Keratinocyte (primary cell): ENCODE measurements at regions not wholly inside any gene's neighbourhood (a gene's known extent, or its start where the extent isn't known, plus 50 kb on each side); places are given as distances from the start of the nearest gene placed in this dataset.

Experiments used
- DNase-seq: peaks from one replicate; pipeline ENCODE4 v3.0.0-alpha.2; 2011; ENCODE audit warnings: low read depth, missing footprints, low spot score
- FAIRE-seq: peaks from 2 replicates; lab custom pipeline; 2011; peaks lifted over from hg19 to GRCh38; lab: Jason Lieb, UNC
- H2AFZ ChIP-seq: 2 replicates; pipeline ENCODE4 v1.6.0; 2012; ENCODE audit warnings: low read length, control low read depth, inconsistent platforms; ENCODE audit not compliant: control insufficient read depth
- H3K27ac ChIP-seq: 2 replicates; pipeline ENCODE4 v1.5.1; 2011; ENCODE audit warnings: low read length; ENCODE audit not compliant: control insufficient read depth, insufficient read depth
- H3K27me3 ChIP-seq: 3 replicates; pipeline ENCODE4 v1.6.0; 2011; ENCODE audit warnings: low read length; ENCODE audit not compliant: control insufficient read depth, insufficient read depth; ENCODE audit errors: extremely low read depth
- H3K36me3 ChIP-seq, 2 experiments: 2 replicates in 1 of 2; 3 replicates in 1 of 2; pipeline ENCODE4 v1.5.1; 2011; ENCODE audit warnings: low read length in 2 of 2, mild to moderate bottlenecking in 1 of 2; ENCODE audit not compliant: control insufficient read depth in 2 of 2, insufficient read depth in 2 of 2; ENCODE audit errors: extremely low read depth in 1 of 2
- H3K4me1 ChIP-seq: 3 replicates; pipeline ENCODE4 v1.5.1; 2011; ENCODE audit warnings: low read length; ENCODE audit not compliant: control insufficient read depth, insufficient read depth; ENCODE audit errors: extremely low read depth
- H3K4me2 ChIP-seq: 3 replicates; pipeline ENCODE4 v1.6.0; 2011; ENCODE audit warnings: low read depth, low read length; ENCODE audit not compliant: control insufficient read depth, insufficient read depth; ENCODE audit errors: extremely low read depth
- H3K4me3 ChIP-seq, 3 experiments: fragments of 200-600 bp in 1 of 3; sonication (generic) in 1 of 3; 2 replicates in 2 of 3; 3 replicates in 1 of 3; pipeline ENCODE4 v1.5.1; 2011 to 2016; ENCODE audit warnings: low read length in 3 of 3, mild to moderate bottlenecking in 3 of 3, control low read depth in 2 of 3, inconsistent platforms in 1 of 3, low read depth in 1 of 3, mixed read lengths in 1 of 3, mixed run types in 1 of 3, moderate library complexity in 1 of 3; ENCODE audit not compliant: control insufficient read depth in 2 of 3, insufficient read depth in 2 of 3; ENCODE audit errors: extremely low read depth in 1 of 3
- H3K79me2 ChIP-seq: 2 replicates; pipeline ENCODE4 v1.6.0; 2012; ENCODE audit warnings: low read length; ENCODE audit not compliant: control insufficient read depth, insufficient read depth
- H3K9ac ChIP-seq: 3 replicates; pipeline ENCODE4 v1.6.0; 2011; ENCODE audit warnings: low read length; ENCODE audit not compliant: control insufficient read depth, insufficient read depth; ENCODE audit errors: extremely low read depth
- H3K9me1 ChIP-seq: 3 replicates; pipeline ENCODE4 v1.6.0; 2011; ENCODE audit warnings: low read length; ENCODE audit not compliant: control insufficient read depth, insufficient read depth; ENCODE audit errors: extremely low read depth
- H3K9me3 ChIP-seq: 2 replicates; pipeline ENCODE4 v1.5.1; 2012; ENCODE audit warnings: low read depth, low read length; ENCODE audit not compliant: control insufficient read depth
- H4K20me1 ChIP-seq: 3 replicates; pipeline ENCODE4 v1.6.0; 2011; ENCODE audit warnings: low read length; ENCODE audit not compliant: control insufficient read depth, insufficient read depth; ENCODE audit errors: extremely low read depth
- CTCF ChIP-seq, 3 experiments: IDR thresholded peaks in 1 of 3; conservative IDR thresholded peaks in 1 of 3; optimal IDR thresholded peaks in 1 of 3; 2 replicates in 2 of 3; 3 replicates in 1 of 3; pipeline versions ENCODE3 to v1.5.1; 2011; ENCODE audit warnings: low read length in 3 of 3, mild to moderate bottlenecking in 3 of 3, moderate library complexity in 2 of 3, control low read depth in 1 of 3, inconsistent platforms in 1 of 3; ENCODE audit not compliant: insufficient read depth in 2 of 3; ENCODE audit errors: extremely low read depth in 1 of 3
- EZH2 ChIP-seq: IDR thresholded peaks from one replicate; pipeline ENCODE4 v1.6.1; 2012; ENCODE audit warnings: inconsistent platforms, mild to moderate bottlenecking, low read length, moderate library complexity
- dilution Hi-C: fragments of 300-500 bp; cut with MboI; formaldehyde crosslinking; loops from one replicate; pipeline ENCODE4 v1.7.0; 2020; ENCODE audit warnings: low sequenced_read_pairs; ENCODE audit not compliant: extremely low pct_ligation_motif_present

- H2AFZ ChIP-seq = no peak overlapping the region
- H3K9ac ChIP-seq = no peak overlapping the region
- H4K20me1 ChIP-seq = no peaks in the 10 kb centered on the region
- TF ChIP-seq EZH2 (no peak), CTCF (optimal IDR thresholded peaks at IDR 0.05 in 1 of 3, IDR thresholded peaks at IDR 0.05 in 1 of 3, conservative IDR thresholded peaks at IDR 0.05 in 1 of 3; ENCODE audit: extremely low read depth in 1 of 3, insufficient read depth in 2 of 3, low read length in 3 of 3) (no peak)
- no peak overlapping the region for H3K27ac ChIP-seq
- H3K9me3 ChIP-seq = no peaks in the 10 kb centered on the region
- FAIRE-seq (no peak), DNase-seq (no peak)
- no peak overlapping the region for H3K4me2 ChIP-seq
- no peak overlapping the region for H3K4me3 ChIP-seq
- H3K79me2 ChIP-seq = no peaks in the 10 kb centered on the region
- H3K36me3 ChIP-seq = no peaks in the 10 kb centered on the region
- dilution Hi-C loops = no loop called here
- H3K4me1 ChIP-seq = peaks cover 4% of the 10 kb centered on the region
- no peaks in the 10 kb centered on the region for H3K9me1 ChIP-seq
- H3K27me3 ChIP-seq = no peaks in the 10 kb centered on the region
Measured at GRCh38 chr16:17804857-17805256, 334.1 kb upstream of the XYLT1 start.

- Histone ChIP-seq H3K4me1 (peaks cover 4% of the 10 kb centered on the region), H3K36me3 (no peaks in the 10 kb centered on the region), H2AFZ (no peak overlapping the region), H3K27me3 (no peaks in the 10 kb centered on the region), H3K9me1 (no peaks in the 10 kb centered on the region), H3K4me2 (no peak overlapping the region), H3K4me3 (no peak overlapping the region), H4K20me1 (no peaks in the 10 kb centered on the region), H3K9me3 (no peaks in the 10 kb centered on the region), H3K79me2 (no peaks in the 10 kb centered on the region), H3K9ac (no peak overlapping the region), H3K27ac (no peak overlapping the region)
- no peak for TF ChIP-seq CTCF (optimal IDR thresholded peaks at IDR 0.05 in 1 of 3, IDR thresholded peaks at IDR 0.05 in 1 of 3, conservative IDR thresholded peaks at IDR 0.05 in 1 of 3; ENCODE audit: extremely low read depth in 1 of 3, insufficient read depth in 2 of 3, low read length in 3 of 3)
- no peak for TF ChIP-seq EZH2
- dilution Hi-C loops = no loop called here
- DNase-seq (no peak), FAIRE-seq (no peak)
Measured at GRCh38 chr16:17803625-17804410, 333.1 kb upstream of the XYLT1 start.
